Activated T-cell treated with anti-CD3 and anti-CD28 coated beads for 48 hours (primary cell): ENCODE measurements at regions not wholly inside any gene's neighbourhood (a gene's known extent, or its start where the extent isn't known, plus 50 kb on each side); places are given as distances from the start of the nearest gene placed in this dataset.

Source experiments
- DNase-seq: peaks from one replicate; pipeline ENCODE4 v3.0.0-alpha.2; 2020; ENCODE audit warnings: low read depth

DNA sequence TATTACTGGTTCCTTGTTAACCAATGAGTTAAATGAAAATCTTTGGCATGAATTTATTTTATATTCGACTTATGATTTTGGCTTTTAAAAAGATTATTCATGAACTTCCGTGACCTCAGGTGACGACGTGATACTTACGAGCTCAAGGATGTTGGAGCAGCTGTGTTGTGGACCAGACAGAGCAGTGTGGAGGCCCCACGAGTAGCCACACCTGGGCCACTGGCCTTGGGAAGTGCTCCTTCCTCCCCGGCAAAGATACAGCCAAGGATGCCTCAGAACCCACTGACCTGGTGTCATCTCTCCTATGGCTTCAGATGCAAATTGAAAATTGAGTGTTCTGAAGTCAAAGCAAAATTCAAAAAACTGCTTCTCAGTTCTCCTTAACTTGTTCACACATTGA, 147.5 kb upstream of the PPP2R2D start:
- no peak for DNase-seq

DNA sequence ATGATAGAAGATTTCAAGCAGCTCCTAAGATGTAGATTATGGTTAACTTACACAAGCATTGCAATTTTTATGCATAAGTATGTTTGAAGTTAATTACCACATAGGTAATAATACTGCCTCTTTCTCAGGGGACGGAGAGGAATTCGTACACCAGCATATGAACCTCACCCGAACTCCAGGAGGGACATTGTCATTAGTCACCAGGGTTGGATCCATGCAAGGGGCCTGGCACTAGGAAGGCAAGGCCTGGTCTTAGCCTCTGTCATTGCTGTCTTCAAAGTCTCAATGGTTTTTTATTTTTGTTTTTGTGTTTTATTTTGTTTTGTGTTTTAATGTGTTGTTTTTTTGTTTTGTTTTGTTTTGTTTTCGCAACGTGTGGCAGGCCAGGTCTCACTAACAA, 145.6 kb upstream of the PPP2R2D start:
- no peak for DNase-seq

DNA sequence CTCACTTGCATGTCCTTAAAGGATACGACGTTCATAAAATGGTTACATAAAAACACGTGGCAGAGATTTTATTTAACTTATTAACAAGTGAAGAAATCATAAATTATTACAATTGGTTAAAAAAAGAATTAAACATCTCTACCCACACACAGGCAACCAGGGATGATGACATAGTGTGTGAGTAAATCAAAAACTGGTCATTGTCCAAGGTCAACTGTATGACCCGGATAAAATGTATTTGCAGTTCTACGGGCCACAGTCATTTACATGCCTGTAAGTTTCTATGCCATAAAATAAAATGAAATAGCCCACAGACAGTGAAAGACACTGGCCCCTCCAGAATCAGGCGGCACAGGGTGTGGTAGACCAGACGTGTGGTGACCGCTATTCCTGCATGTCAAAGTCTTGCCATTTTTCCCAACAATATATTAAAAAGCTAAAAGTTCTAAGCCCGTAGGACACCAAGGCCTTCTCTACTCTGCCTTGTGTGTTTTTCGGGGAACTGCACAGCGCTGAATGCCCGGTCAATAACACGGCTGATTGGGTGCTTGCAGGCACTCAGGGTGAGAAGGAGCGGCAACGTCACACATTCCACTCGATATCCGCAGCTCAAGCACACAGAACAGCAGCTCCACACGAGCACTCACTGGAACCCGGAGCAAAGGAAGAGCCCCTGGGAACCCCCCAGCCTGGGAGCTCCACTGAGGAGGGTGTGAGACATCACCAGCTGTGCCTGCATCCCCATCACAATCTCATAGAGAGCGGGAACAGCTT, 143.3 kb upstream of the PPP2R2D start:
- DNase-seq: no peak

DNA sequence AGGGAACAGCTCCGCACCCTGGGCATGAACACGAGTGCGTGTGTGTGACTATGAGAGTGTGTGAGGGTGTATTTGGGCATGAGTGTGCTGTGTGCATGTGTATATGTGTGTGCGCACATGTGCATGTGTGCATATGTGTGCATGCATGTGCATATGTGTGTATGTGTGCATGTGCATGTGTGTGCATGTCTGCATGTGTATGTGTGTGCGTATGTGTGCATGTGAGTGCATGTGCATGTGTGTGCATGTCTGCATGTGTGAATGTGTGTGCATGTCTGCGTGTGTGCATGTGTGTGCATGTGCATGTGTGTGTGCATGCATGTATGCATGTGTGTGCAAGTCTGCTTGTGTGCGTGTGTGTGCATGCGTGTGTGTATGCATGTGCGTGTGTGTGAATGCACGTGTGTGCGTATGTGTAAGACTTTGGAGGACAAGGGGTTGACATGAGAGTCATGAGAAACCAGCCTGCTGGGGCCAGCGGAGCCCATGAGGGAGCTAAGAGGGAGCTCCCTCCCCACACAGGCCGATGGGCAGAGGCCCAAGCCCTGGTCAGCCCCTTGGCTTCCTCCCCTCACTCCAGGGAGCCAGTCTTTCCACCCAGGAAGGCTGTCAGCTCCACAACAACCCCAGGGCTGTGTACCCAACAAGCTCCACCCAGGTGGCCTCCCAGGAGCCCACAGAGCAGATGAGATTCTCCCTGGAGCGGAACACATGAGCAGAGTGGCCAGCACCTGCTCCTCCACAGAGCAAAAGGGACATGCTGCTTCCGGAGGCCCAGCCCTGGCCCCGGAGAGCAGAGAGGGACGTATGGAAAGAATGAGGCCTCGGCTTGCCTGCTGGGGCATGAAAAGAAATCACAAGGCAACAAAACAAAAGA, 142.5 kb upstream of the PPP2R2D start:
- no peak for DNase-seq

DNA sequence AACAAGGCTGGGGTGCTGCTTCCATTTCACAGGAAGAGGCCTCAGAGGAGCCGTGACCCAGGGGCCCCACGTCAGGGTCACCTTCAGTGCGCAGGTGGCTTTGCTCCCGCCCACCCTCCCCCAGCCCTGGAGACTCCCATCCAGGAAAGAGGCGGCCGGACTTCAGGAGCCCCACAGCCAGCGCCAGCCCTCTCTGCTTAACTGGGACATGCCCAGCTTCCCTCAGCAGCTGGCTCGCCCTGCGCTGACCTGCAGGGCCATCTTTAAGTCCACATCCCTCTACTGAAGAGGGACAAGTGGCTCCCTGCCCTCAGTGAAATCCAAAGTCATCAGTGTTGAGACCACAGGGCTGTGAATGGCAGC, 141.9 kb upstream of the PPP2R2D start:
- no peak for DNase-seq

DNA sequence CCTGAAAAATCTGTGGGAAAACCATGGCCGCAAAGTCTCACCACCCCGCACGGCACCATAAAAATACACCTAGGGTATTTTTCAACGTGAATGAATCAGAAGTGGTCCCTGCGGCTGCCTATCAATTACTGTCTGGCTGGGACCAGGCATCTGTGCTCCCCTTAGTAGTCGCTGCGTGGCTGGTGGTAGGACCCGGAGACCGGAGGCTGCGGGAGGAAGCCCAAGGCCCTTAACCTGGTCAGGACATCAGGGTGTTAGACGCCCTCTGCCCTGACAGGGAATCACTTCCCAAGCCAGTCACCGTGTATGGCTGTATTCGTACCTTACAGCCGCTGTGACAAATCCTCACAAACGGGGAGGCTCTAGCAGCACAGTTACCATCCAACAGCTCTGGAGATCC, 141.5 kb upstream of the PPP2R2D start:
- no peak for DNase-seq

DNA sequence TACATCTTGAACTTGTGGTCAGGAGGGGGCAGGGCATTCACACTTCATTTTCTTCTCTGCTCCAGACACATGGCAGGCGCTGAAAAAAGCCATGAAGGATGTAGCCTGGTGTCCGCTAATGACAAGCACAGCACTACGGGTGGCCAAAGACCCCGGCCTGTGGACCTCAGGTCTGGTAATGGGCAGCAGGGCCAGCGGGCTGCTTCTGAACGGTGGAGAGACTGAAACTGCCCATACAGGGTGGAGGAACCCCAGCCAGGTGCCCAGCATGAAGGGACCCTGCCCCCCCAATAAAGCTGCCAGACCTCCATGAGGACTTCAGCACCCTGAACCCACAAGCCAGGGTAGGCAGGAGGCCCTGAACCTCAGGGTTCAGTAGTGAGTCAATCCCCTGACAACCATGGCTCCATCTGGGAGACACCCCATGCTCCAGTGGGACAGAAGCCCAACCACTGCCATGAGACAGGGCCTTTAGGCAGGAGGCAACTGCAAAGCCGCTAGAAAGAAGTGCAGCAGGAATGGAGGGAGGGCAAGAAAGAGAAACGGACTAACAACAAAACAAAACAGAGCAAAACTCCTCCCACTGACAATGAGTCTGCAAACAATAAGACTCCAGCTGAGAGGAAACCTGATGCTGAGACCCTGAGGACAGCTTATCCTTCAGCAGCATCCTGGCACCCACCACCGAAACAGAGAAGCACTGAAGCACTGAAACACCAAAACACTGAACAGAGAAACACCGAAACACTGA, 140.2 kb upstream of the PPP2R2D start:
- no peak for DNase-seq

DNA sequence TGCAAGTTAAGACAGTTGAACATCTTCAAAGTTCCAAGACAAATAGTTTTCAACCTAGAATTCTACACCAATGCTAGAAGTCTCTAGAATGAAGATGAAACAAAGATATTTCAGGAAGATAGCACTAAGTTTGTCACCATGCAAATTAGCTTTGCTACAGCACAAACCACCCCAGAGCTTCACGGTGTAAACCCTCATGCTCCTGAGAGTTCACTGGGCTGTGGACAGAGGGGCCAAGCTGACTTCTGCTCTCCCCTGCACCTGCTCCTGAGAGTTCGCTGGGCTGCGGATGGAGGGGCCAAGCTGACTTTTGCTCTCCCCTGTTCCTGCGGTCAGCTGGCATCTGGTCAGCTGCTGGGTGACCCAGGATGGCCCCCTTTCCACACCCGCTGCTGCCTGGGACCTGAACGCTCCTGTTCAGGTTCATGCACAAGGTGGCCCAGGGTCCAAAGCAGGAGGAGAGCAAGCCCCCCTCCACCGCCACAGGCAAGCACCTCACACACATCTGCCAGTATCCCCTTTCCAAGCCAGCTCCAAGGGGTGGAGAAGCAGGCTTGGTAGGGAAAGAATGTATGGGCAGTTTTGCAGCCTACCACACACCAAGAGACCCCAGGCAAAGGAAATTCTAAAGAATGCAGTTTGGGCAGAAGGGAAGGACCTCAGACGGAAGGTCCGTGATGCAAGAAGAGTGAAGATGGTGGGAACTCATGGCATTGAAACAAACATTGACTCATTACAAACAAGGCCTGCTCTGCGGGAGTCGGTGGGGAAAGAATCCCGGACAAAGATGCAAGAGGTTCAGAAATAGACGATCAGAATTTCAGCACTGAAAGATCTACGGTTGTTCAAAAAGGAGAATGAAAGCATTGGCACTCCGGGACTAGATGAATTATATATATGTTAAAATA, 137.8 kb upstream of the PPP2R2D start:
- no peak for DNase-seq

DNA sequence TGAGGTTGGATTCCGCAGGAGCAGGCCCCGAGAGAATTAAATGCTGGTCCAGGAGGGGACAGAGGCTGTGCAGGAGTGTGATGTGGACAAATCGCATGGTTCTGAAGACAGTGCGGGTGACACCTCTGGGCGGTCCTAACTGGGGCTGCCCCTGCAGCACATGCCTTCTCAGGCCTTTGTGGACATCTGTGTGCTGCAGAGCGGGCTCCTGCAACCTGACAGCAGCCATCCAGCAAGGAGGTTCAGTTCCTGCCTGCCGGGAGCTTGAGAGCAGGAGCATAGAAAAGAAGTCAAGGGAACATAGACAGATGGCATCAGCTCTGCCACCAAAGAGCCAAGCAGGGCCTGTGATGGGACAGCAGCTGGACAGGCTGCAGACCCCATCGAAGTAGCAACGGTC, 135.9 kb upstream of the PPP2R2D start:
- no peak for DNase-seq

DNA sequence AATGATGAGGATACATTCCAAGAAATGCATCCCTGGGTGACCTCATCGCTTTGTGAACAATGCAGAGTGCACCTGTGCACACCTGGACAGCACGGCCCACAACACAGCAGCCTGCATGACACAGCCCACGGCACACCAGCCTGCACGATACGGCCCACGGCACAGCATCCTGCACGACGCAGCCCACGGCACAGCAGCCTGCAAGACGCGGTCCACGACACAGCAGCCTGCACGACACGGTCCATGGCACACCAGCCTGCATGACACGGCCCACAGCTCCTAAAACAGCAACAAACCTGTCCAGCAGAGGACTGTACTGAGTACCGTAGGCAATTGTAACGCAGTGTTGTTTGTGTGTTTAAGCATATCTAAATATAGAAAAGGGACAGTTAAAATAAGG, 134.7 kb upstream of the PPP2R2D start:
- no peak for DNase-seq

DNA sequence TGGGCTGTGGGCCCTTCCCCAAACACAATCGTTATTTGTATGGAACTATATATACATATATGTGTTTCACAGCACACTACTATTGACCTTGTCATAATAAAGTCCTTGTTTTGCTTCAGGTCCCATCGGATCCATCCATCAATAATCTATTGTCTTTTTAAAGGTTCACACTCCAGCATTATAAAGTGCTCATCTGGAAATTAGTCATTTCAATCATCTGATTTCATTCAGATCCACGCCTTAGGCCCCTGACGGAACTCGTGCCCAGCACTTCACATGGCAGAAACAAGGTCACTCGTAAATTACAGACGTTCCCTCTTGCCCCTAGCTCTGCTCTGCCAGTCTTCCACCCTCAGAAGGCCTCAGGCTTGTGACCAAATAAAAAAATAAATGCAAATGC, 133.1 kb upstream of the PPP2R2D start:
- DNase-seq: no peak

DNA sequence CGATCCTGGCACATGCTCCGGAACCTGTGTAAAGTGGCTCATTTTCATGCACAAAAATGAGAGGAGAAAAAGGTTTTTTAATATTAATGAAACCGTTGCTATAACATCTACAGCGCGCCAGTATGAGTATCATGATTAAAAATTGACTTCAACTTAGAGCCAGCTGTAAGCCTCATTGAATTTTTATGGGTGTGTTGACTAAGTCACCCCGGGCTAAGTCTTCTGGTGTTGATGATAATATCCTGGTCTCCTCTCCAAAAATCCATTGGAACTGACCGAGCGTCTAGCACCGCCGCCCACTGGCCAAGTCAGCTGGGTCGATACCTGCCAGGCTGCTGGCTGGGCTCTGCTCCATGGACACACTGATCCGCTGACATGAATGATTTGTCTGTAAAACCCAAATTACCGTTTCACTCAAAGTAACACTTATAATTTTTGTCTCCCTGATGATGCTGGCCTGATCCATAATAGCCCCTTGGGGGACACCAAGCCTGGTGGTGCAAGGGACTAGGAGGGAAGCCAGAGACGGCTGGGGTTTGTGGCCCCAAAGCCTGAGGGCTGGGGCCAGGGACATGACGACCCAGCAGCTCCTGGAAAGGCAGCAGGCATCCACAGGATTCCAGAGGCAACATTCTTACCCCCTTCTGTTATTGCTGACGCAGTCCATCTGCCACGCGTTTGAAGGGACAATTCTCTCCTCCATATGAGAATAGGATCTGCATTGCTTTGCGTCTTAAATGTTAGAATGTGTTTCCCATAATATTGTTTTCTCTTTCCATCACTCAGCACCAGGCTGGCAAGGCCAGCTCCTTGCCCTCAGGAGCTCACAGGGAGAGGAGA, 131.0 kb upstream of the PPP2R2D start:
- no peak for DNase-seq

DNA sequence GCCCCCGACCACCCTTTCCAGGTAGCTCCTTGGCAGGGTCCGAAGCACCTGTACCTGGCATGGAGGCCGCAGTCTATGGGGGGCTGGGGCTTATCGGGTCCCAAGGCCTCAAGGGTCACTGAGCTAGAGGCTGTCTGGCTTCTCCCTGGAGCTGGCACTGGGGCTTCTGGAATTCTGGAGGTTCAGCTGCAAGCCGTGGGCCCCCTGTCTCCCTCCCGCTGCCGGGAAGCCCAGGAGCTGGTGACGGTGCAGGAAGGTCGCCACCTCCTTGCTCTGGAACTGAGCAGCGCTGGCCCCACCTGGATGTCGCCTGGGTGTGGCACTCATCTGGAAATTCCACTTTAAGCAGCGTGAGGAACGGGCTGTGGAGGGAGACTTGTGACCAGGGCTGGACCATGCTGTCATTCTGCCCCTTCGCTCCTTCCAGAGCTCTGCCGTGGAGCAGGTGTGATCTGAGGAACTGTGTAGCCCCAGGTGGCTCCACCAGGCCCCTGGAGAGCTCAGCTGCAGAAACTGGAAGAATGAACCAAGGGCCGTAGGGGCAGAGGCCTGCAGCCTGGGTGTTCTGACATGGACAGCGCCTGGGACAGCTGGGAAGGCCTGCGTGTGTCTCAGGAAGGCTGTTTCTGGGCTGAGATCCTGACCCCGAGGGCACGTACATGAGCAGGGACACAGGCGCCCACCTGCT, 129.7 kb upstream of the PPP2R2D start:
- DNase-seq: no peak

DNA sequence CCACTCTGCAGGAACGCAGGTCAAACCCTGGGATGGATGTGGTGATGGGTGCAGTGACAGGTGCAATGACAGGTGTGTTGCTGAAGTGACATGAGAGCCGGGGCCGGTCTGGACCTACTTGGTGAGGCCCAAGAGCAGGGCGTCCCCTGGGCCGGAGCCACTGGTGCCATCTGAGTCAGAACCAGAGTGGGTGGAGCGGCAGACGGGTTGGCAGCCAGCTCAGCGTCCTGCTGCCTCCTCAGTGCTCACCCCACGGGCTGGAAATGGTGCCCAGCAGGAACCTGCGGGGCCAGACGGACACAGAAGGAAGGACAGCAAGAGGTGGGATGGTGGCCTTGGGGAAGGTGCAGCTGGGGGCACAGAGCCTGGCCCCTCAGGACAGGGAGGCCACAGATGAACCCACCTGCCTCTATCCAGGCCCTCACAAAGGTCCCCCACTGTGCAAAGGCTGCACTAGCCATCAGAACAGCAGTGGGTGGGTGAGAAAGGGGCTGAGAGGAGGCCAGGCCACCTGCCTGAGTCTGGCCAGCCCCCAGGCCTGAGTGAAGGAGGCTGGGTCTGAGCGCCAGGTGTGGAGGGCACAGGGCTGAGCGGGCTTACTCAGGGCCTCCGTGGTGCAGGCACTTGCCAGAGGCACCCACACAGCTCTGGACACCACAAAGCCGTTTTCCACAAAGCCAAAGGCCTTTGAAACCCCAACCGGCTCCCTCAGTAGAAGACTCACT, 129.0 kb upstream of the PPP2R2D start:
- no peak for DNase-seq

DNA sequence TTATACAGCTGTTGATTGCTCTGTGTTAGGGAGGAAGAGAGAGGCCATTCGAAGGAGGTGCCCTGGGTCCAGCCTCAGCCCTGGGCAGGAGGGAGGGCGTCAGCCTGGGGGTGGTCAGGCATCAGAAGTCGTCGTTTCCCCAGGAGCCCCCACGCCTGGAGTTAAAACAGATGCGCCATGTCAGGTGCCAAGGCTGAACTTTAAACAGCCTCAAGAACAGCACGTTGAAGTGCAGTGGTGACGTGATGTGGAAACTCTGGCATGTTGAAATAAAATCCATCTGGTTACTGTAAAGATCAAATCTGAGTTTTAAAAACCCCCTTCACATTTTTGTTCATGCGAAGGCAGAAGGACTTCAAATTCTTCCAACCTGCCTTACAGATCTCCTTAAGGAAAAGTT, 128.4 kb upstream of the PPP2R2D start:
- DNase-seq: no peak

DNA sequence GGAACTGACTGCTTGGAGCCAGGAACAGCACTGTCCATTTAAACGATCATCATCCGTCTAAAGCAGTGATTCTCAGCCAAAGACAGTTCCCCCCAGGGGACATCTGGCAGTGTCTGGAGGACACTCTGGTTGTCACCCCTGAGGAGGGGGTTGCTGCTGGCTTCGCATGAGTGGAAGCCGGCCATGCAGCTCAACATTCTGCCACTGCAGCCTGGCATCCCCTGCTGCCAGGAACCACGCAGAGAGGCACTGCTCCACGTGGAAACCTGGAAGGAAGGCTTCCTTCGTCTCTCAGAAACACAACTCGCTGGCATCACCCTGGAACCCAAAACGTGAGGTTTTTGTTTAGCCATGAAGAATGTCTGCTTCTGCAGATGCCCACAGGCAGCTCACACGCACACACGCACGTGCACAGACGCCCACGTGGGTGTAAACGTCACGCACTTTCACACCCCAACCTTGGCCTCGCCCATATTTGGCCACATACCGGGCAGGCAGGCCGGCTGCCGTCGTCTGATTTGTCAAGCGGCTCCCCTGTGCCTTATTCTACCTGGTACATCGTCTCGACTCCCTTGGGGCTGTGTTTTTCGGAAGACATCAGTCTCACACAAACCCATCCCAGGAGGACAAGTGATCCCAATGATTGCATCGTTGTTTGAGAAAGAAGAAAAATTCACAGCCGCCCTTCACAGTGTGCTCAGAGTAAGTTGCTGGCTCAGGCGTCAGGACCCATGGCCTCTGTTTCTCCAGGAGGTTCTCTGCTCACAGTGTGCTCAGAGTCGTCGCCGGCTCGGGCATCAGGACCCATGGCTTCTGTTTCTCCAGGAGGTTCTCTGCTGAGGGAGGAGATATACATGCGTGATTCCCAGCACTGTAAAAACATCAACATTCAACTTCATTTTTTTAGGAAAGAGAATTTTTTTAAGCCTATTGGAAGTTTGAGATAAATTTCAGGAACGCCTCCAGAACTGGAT, 127.2 kb upstream of the PPP2R2D start:
- no peak for DNase-seq

DNA sequence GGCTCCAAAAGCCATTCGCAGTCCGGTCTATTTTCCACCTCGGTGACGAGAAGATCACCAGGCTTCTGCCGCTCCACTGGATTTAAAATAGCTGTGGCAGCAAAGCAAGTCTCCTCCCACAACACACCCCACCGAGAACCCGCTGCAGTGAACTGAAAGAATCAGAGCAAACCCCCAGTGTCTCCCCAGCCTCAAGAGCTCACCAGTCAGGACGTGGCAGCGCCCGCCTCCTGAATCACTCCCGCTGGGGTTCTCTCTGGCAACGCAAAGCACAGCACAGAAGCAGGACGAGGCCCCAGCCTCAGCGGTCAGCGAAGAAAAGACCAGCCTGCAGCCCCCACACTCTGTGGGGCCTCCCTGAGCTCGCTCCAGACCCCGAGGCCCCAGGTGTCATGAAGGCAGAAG, 126.1 kb upstream of the PPP2R2D start:
- no peak for DNase-seq

DNA sequence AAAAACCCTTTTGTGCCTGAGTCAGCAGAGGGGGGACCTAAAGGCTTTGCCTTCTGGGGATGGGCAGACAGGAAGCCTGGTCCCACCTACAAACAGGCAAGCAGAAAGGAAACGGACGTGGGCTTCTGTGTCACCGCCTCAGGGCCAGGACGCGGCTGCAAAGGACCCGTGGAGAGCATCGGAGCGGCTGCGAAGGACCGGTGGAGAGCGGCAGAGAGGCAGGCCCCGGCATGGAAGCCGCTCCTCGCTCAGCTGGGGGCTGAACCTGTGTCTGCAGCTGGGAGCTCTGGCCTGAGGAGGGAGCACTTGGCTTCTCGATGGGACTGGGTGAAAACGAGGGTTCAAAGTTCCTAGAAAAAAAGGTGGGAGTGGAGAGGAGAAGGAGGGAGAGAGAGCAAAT, 125.4 kb upstream of the PPP2R2D start:
- no peak for DNase-seq
